Ovary (tissue), 7 donors: ENCODE measurements at regions not wholly inside any gene's neighbourhood (a gene's known extent, or its start where the extent isn't known, plus 50 kb on each side); places are given as distances from the start of the nearest gene placed in this dataset.

Experiments
- DNase-seq, 5 donors: peaks; one replicate each; pipeline ENCODE4 v3.0.0-alpha.2; 2019 to 2020
- H3K27ac ChIP-seq, 2 donors: fragments of 200-600 bp; one replicate each; pipeline versions ENCODE4 v1.5.1 to v1.8.0; 2019 to 2022
- H3K27me3 ChIP-seq: fragments of 200-600 bp; one replicate; pipeline ENCODE4 v1.8.0; 2022
- H3K36me3 ChIP-seq: fragments of 200-600 bp; sonication (generic); one replicate; pipeline ENCODE4 v1.5.1; 2019
- H3K4me1 ChIP-seq: one replicate; pipeline ENCODE4 v1.8.1; 2013; ENCODE audit warnings: mild to moderate bottlenecking, moderate library complexity; ENCODE audit not compliant: insufficient read depth
- H3K4me3 ChIP-seq: fragments of 200-600 bp; sonication (generic); one replicate; pipeline ENCODE4 v1.5.1; 2017
- H3K9me3 ChIP-seq, 2 donors: fragments of 200-600 bp in 1 of 2; sonication (generic) in 1 of 2; one replicate each; pipeline versions ENCODE4 v1.5.1 to v1.8.1; 2013 to 2019; ENCODE audit warnings: mild to moderate bottlenecking in 1 of 2, moderate library complexity in 1 of 2
- EP300 ChIP-seq: sonication (generic); formaldehyde crosslinking; IDR thresholded peaks from one replicate; pipeline ENCODE4 v1.6.1; 2017; ENCODE audit warnings: antibody characterized with exemption
- POLR2A ChIP-seq: fragments of 450-650 bp; IDR thresholded peaks from one replicate; pipeline ENCODE4 v1.6.1; 2017; ENCODE audit warnings: antibody characterized with exemption, mild to moderate bottlenecking, moderate library complexity
- WGBS, 3 donors: extraction: QIAGEN DNeasy Blood & Tissue Kit in 1 of 3; methylation state at CpG; one replicate each; pipeline versions ENCODE4 v1.1.5 to v1.1.7; 2013 to 2017; 5-methylcytosine and 5-hydroxymethylcytosine counted together
- intact Hi-C, 4 donors: fragments of 100-400 bp; cut with DNase I; formaldehyde crosslinking; loops; one replicate each; pipeline versions ENCODE4 v1.11.0 to v1.15.1; 2022 to 2023
- TF ChIP-seq, protein P1 (sequence below), 3 donors: fragments of 450-650 bp in 2 of 3; fragments of 200-600 bp in 1 of 3; IDR thresholded peaks; one replicate each; pipeline versions ENCODE4 v1.5.1 to v1.8.0; 2016 to 2022; ENCODE audit warnings: antibody characterized with exemption in 3 of 3, mild to moderate bottlenecking in 1 of 3
- donor health status: DM: no; HTN: no; CAD: no; lungs with moderate emphysema.
- donor health status: DM: no; HTN: no; CAD: no.
- donor health status: Bipolar disorder and iron deficiency.
- donor health status: DM: no; HTN: no; CAD: no.
- donor health status: DM: yes; HTN: yes; CAD: no.

GRCh38 chr12:92339198-92339821, 193.7 kb upstream of the BTG1 start:
- Histone ChIP-seq H3K4me3 (no peak overlapping the region), H3K27ac (no peak overlapping the region), H3K4me1 (no peaks in the 10 kb centered on the region), H3K9me3 (no peaks in the 10 kb centered on the region), H3K27me3 (no peaks in the 10 kb centered on the region), H3K36me3 (no peaks in the 10 kb centered on the region)
- TF ChIP-seq POLR2A = no peak
- no peak for TF ChIP-seq EP300
- TF ChIP-seq, protein P1, sequence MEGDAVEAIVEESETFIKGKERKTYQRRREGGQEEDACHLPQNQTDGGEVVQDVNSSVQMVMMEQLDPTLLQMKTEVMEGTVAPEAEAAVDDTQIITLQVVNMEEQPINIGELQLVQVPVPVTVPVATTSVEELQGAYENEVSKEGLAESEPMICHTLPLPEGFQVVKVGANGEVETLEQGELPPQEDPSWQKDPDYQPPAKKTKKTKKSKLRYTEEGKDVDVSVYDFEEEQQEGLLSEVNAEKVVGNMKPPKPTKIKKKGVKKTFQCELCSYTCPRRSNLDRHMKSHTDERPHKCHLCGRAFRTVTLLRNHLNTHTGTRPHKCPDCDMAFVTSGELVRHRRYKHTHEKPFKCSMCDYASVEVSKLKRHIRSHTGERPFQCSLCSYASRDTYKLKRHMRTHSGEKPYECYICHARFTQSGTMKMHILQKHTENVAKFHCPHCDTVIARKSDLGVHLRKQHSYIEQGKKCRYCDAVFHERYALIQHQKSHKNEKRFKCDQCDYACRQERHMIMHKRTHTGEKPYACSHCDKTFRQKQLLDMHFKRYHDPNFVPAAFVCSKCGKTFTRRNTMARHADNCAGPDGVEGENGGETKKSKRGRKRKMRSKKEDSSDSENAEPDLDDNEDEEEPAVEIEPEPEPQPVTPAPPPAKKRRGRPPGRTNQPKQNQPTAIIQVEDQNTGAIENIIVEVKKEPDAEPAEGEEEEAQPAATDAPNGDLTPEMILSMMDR (IDR thresholded peaks at IDR 0.05) = no peak
- no peak for DNase-seq
- WGBS, 3 donors = 94 to 98% (median 96%) methylated on average over 13 of the region's 13 CpGs
- intact Hi-C loops = no loop called here

- TF ChIP-seq EP300 (no peak), POLR2A (no peak)
- TF ChIP-seq, protein P1 (IDR thresholded peaks at IDR 0.05) = no peak
- 32 to 52% (median 33%) methylated on average over 1 of the region's 1 CpG for WGBS, 3 donors
- DNase-seq = no peak
- Histone ChIP-seq H3K27ac (no peak overlapping the region), H3K27me3 (no peaks in the 10 kb centered on the region), H3K4me1 (no peaks in the 10 kb centered on the region), H3K9me3 (no peaks in the 10 kb centered on the region), H3K4me3 (no peak overlapping the region), H3K36me3 (no peaks in the 10 kb centered on the region)
- intact Hi-C loops = no loop called here
These were observed 193.0 kb upstream of the BTG1 start for GRCh38 chr12:92338671-92339070.

DNA sequence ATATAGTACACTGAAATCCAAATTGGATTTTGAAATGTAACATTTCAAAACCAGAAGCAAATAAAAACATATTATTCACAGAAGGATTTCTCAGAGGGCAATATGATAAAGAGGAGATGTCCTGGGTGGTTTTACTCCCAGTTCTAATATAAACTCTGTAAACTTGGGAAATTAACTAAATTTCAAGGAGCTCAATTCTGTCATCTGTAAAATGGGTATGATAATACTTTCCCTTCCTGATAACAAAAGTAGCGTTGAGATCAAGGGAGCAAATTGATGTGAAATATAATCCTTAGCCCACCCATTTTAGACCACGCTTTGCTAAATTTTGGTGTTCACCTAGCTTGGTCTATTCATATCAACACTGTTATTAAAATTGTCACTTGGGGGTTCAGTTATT, 192.5 kb upstream of the BTG1 start:
- DNase-seq = no peak
- Histone ChIP-seq H3K27me3 (no peaks in the 10 kb centered on the region), H3K27ac (no peak overlapping the region), H3K9me3 (no peaks in the 10 kb centered on the region), H3K36me3 (no peaks in the 10 kb centered on the region), H3K4me1 (no peaks in the 10 kb centered on the region), H3K4me3 (no peak overlapping the region)
- TF ChIP-seq, protein P1 (IDR thresholded peaks at IDR 0.05) = no peak
- no peak for TF ChIP-seq POLR2A
- TF ChIP-seq EP300 = no peak
- intact Hi-C loops = no loop called here
- 95 to 99% (median 96%) methylated on average over 2 of the region's 2 CpGs for WGBS, 3 donors

GRCh38 chr12:92337128-92337527, 191.5 kb upstream of the BTG1 start:
- 74 to 91% (median 86%) methylated on average over 4 of the region's 4 CpGs for WGBS, 3 donors
- no peaks in the 10 kb centered on the region for H3K36me3 ChIP-seq
- H3K4me1 ChIP-seq = no peaks in the 10 kb centered on the region
- TF ChIP-seq POLR2A (no peak), EP300 (no peak)
- no peak for DNase-seq
- no peaks in the 10 kb centered on the region for H3K9me3 ChIP-seq
- no peak overlapping the region for H3K27ac ChIP-seq
- no peak overlapping the region for H3K4me3 ChIP-seq
- intact Hi-C loops = no loop called here
- H3K27me3 ChIP-seq = no peaks in the 10 kb centered on the region

DNA sequence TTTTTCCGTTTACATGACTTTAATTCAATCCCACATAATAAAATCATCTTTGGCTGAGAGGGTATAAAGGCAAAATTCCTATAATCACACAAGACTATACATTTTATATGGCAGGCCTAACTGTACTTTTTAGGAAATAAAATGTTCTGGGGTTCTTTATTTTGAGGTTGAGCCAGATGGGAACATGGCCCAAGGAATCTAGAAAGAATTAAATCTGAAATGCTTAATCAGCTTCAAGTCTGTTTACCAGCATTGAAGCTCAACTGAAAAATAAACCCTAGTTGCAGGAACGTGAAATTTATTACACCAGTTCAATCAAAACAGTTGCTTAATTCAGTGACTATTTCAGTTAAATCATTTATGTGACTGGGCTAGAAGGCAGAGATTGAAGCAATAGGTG, 191.0 kb upstream of the BTG1 start:
- Histone ChIP-seq H3K27me3 (no peaks in the 10 kb centered on the region), H3K4me3 (no peak overlapping the region), H3K9me3 (no peaks in the 10 kb centered on the region), H3K4me1 (no peaks in the 10 kb centered on the region), H3K36me3 (no peaks in the 10 kb centered on the region), H3K27ac (no peak overlapping the region)
- intact Hi-C loops = no loop called here
- TF ChIP-seq EP300 = no peak
- TF ChIP-seq, protein P1 (IDR thresholded peaks at IDR 0.05) = no peak
- TF ChIP-seq POLR2A = no peak
- 48 to 55% (median 53%) methylated on average over 2 of the region's 2 CpGs for WGBS, 3 donors
- no peak for DNase-seq
